ENCODE measurements at regions not wholly inside any gene's neighbourhood (a gene's known extent, or its start where the extent isn't known, plus 50 kb on each side); places are given as distances from the start of the nearest gene placed in this dataset.

- FAIRE-seq, result no peak
Observed at GRCh38 chr20:40754339-40754943, 65.4 kb upstream of the MAFB start.

GRCh38 chr20:40757087-40757486 is 68.1 kb upstream of the MAFB start:
- DNase-seq (ENCODE audit: low read depth) (peak; percentile 57), FAIRE-seq (no peak)
- Histone ChIP-seq H3K36me3 (ENCODE audit: control insufficient read depth, insufficient read depth, low read length) (no peaks in the 10 kb centered on the region), H3K4me3 (ENCODE audit: low read depth, low read length) (no peak overlapping the region), H3K27me3 (ENCODE audit: control insufficient read depth, insufficient read depth, low read length) (no peaks in the 10 kb centered on the region)
- no peak for TF ChIP-seq CTCF (IDR thresholded peaks at IDR 0.05; ENCODE audit: insufficient read depth, low read length, severe bottlenecking)

More at GRCh38 chr20:40754339-40754943, 65.4 kb upstream of the MAFB start:
- Histone ChIP-seq H3K4me3 (ENCODE audit: low read depth, low read length) (no peak overlapping the region), H3K36me3 (ENCODE audit: control insufficient read depth, insufficient read depth, low read length) (no peaks in the 10 kb centered on the region), H3K27me3 (ENCODE audit: control insufficient read depth, insufficient read depth, low read length) (no peaks in the 10 kb centered on the region)
- TF ChIP-seq CTCF (IDR thresholded peaks at IDR 0.05; ENCODE audit: insufficient read depth, low read length, severe bottlenecking), result no peak
- no peak for DNase-seq (ENCODE audit: low read depth)

GRCh38 chr20:40758790-40759189 is 69.8 kb upstream of the MAFB start:
- TF ChIP-seq CTCF (IDR thresholded peaks at IDR 0.05; ENCODE audit: insufficient read depth, low read length, severe bottlenecking), result no peak
- H3K27me3 ChIP-seq (ENCODE audit: control insufficient read depth, insufficient read depth, low read length), result no peaks in the 10 kb centered on the region
- no peaks in the 10 kb centered on the region for H3K36me3 ChIP-seq (ENCODE audit: control insufficient read depth, insufficient read depth, low read length)
- DNase-seq (ENCODE audit: low read depth) (no peak), FAIRE-seq (no peak)
- H3K4me3 ChIP-seq (ENCODE audit: low read depth, low read length), result no peak overlapping the region

DNA sequence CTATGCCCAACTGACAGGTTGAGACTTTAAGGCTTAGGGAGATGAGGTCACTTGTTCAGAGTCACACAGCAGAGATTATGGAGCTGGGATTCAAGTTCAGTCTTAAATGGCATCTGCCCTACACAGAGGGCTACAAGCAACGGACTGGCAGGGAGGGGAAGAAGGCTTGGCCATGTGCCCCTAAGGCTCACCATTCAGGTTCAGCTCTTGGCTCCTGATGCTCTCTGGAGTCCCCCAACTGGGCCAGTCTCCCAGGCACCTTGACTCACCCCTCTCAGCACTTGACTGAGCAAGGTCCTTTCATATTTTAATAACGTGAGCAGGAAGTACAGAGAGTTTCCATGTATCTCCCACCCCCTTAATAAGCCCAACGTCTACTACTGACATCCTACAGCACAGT is 71.4 kb upstream of the MAFB start:
- no peak for FAIRE-seq
- Histone ChIP-seq H3K27me3 (ENCODE audit: control insufficient read depth, insufficient read depth, low read length) (no peaks in the 10 kb centered on the region), H3K36me3 (ENCODE audit: control insufficient read depth, insufficient read depth, low read length) (no peaks in the 10 kb centered on the region), H3K4me3 (ENCODE audit: low read depth, low read length) (no peak overlapping the region)
- no peak for DNase-seq (ENCODE audit: low read depth)
- TF ChIP-seq CTCF (IDR thresholded peaks at IDR 0.05; ENCODE audit: insufficient read depth, low read length, severe bottlenecking), result no peak

- no peak for DNase-seq (ENCODE audit: low read depth)
- Histone ChIP-seq H3K4me3 (ENCODE audit: low read depth, low read length) (no peak overlapping the region), H3K36me3 (ENCODE audit: control insufficient read depth, insufficient read depth, low read length) (no peaks in the 10 kb centered on the region), H3K27me3 (ENCODE audit: control insufficient read depth, insufficient read depth, low read length) (no peaks in the 10 kb centered on the region)
- no peak for FAIRE-seq
- TF ChIP-seq CTCF (IDR thresholded peaks at IDR 0.05; ENCODE audit: insufficient read depth, low read length, severe bottlenecking), result no peak
Observed at GRCh38 chr20:40763646-40764295, 74.7 kb upstream of the MAFB start.
